HL-60 (cell line): ENCODE measurements at regions not wholly inside any gene's neighbourhood (a gene's known extent, or its start where the extent isn't known, plus 50 kb on each side); places are given as distances from the start of the nearest gene placed in this dataset.

Experiments
- CTCF ChIP-seq: IDR thresholded peaks from one replicate; pipeline ENCODE4 v1.5.1; 2011; ENCODE audit warnings: low read length, control low read depth, inconsistent platforms; ENCODE audit not compliant: insufficient read depth
- POLR2AphosphoS5 ChIP-seq: IDR thresholded peaks from 2 replicates; pipeline ENCODE4 v1.6.1; 2012; ENCODE audit warnings: low read depth
- REST ChIP-seq: IDR thresholded peaks from 2 replicates; pipeline ENCODE4 v1.6.1; 2012; ENCODE audit warnings: low read depth; ENCODE audit not compliant: insufficient replicate concordance
- SPI1 ChIP-seq: IDR thresholded peaks from 2 replicates; pipeline ENCODE4 v1.6.1; 2012; ENCODE audit warnings: low read depth, mild to moderate bottlenecking, borderline replicate concordance

GRCh38 chr9:81397481-81398381, 291.6 kb downstream of the TLE1 start:
- TF ChIP-seq CTCF (no peak), REST (no peak), POLR2AphosphoS5 (no peak), SPI1 (no peak)
